ENCODE measurements at regions not wholly inside any gene's neighbourhood (a gene's known extent, or its start where the extent isn't known, plus 50 kb on each side); places are given as distances from the start of the nearest gene placed in this dataset.

- DNase-seq, result no peak
Observed at GRCh38 chr9:75616052-75616451, 274.4 kb upstream of the PCSK5 start.

- DNase-seq, result no peak
Observed at GRCh38 chr9:75616841-75617566, 273.5 kb upstream of the PCSK5 start.

- no peak for DNase-seq
Observed at GRCh38 chr9:75623462-75623861, 267.0 kb upstream of the PCSK5 start.

- DNase-seq, result no peak
Observed at GRCh38 chr9:75624998-75625397, 265.5 kb upstream of the PCSK5 start.

GRCh38 chr9:75626860-75627259, 263.6 kb upstream of the PCSK5 start:
- DNase-seq, result no peak

- no peak for DNase-seq
Observed at GRCh38 chr9:75628952-75629351, 261.5 kb upstream of the PCSK5 start.

GRCh38 chr9:75633451-75634057, 256.9 kb upstream of the PCSK5 start:
- DNase-seq, result no peak

- DNase-seq, result no peak
Observed at GRCh38 chr9:75636427-75637045, 253.9 kb upstream of the PCSK5 start.

GRCh38 chr9:75639971-75640610, 250.4 kb upstream of the PCSK5 start:
- no peak for DNase-seq

- DNase-seq, result no peak
Observed at GRCh38 chr9:75642522-75642921, 248.0 kb upstream of the PCSK5 start.

GRCh38 chr9:75644649-75645048, 245.8 kb upstream of the PCSK5 start:
- no peak for DNase-seq

GRCh38 chr9:75648034-75648433, 242.4 kb upstream of the PCSK5 start:
- no peak for DNase-seq

GRCh38 chr9:75649060-75649459, 241.4 kb upstream of the PCSK5 start:
- DNase-seq, result no peak

GRCh38 chr9:75651709-75652108, 238.8 kb upstream of the PCSK5 start:
- no peak for DNase-seq

- DNase-seq, result no peak
Observed at GRCh38 chr9:75653335-75653734, 237.1 kb upstream of the PCSK5 start.

- DNase-seq, result no peak
Observed at GRCh38 chr9:75653750-75654149, 236.7 kb upstream of the PCSK5 start.

GRCh38 chr9:75657015-75657414, 233.5 kb upstream of the PCSK5 start:
- DNase-seq, result no peak

GRCh38 chr9:75658301-75658905, 232.1 kb upstream of the PCSK5 start:
- no peak for DNase-seq

GRCh38 chr9:75664597-75664996, 225.9 kb upstream of the PCSK5 start:
- DNase-seq, result no peak

GRCh38 chr9:75666856-75667554, 223.5 kb upstream of the PCSK5 start:
- DNase-seq, result peak; percentile 15

- no peak for DNase-seq
Observed at GRCh38 chr9:75669721-75670120, 220.8 kb upstream of the PCSK5 start.

GRCh38 chr9:75671354-75671753, 219.1 kb upstream of the PCSK5 start:
- DNase-seq, result no peak
